GM19328 (cell line): ENCODE measurements at regions not wholly inside any gene's neighbourhood (a gene's known extent, or its start where the extent isn't known, plus 50 kb on each side); places are given as distances from the start of the nearest gene placed in this dataset.
"Not testable (repeated sequence)": the region's sequence is repeated elsewhere in the genome, so short reads cannot be mapped to it uniquely, and the experiment has no call there.

Experiments used
- ATAC-seq: cut with Tn5 transposase; IDR thresholded peaks from one replicate; pipeline ENCODE4 v1.9.1; 2021; ENCODE audit warnings: mild to moderate bottlenecking, moderate library complexity; ENCODE audit not compliant: unreplicated experiment

GRCh38 chr18:78459668-78460067 lies 520.0 kb upstream of the SALL3 start:
- no peak for ATAC-seq

DNA sequence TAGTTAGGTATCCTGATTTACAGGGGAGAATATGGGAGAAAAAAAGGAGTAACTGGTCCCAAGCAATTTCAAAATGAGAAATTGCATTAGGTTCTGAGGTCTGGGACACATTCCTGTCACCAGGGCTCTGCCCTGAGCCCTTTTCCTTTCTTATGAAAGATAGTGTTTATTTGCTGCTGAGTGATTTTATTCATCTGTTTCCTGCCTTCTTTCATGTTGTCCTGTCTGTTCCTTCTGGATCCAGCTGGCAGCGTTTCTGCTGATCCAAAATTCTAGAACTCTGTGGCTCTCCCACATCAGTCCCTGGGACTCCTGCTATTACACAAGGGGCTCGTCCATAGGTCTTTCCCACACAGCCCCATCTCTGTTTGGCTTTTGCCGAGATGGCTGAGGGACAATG lies 519.1 kb upstream of the SALL3 start:
- ATAC-seq, result no peak

- no peak for ATAC-seq
Measured at GRCh38 chr18:78473563-78473962, 506.1 kb upstream of the SALL3 start.

DNA sequence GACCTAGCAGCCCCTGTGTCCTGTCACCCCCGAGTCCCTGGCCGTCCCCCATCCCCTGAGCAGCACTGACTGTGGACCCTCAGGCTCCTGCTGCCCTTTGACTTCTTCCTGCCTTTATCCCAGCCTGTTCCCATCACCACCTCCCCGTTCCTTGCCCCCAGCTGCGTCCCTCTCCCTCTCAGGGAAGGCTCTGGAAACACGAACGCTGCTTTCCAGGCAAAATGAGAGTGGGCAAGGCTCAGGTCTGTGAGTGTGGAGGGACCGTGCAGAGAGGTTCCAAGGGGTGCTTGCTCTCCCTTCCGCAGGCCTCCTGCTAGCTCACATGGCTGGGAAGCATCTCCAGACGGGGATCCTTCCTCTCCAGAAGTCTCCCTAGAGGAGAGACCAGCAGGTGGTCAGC lies 501.8 kb upstream of the SALL3 start:
- no peak for ATAC-seq

DNA sequence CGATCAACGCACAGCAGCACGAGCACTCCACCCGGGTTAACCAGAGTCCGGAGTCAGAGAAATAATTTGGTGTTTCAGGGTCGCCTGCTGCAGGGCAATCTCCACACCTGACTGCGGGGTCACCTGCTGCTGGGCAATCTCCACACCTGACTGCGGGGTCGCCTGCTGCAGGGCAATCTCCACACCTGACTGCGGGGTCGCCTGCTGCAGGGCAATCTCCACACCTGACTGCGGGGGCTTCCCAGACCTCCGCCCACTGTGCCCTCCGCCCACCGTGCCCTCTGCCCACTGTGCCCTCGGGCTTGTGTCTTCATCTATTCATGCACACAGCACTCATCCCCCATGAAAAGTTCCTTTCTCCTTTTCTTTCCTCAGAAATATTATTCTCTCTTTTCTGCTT lies 500.2 kb upstream of the SALL3 start:
- no peak for ATAC-seq

GRCh38 chr18:78480262-78481054 lies 499.2 kb upstream of the SALL3 start:
- no peak for ATAC-seq

DNA sequence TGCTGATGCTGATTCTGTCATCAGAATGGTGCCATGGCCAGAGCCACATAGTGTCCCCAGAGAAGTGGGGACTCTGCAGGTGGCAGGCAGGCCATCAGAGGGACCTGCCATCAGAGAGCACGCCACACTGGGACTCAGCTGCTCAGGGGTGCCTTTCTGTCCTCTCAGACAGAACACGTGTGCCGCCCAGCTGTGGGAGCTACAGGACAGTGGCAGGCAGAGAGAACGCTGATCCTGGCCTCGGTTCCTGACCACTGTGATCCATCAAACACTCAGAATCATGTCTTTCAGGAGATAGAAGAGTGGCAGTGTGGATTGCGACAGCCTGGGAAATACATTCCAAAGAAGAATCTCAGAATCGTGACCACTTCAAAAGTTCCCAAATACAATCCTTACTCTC lies 497.2 kb upstream of the SALL3 start:
- ATAC-seq, result no peak

DNA sequence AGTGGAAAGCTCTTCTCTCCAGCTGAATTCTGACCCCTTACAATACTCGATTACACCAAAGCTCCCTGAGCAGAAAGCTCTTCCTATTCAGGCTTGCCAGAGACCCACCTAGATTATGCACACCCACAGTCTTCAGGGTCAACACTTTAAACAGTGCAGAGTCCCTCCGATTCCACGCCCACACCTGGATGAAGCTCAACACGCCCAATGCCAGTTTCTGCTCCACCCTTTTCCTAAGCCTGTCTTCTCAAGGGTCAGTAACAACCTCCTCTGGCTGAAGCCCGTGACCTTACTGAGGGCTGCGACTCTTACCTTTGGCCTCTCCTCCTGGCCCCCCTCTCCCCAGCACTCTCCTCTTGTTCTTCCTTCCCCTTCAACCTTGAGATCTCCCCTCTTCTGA lies 492.0 kb upstream of the SALL3 start:
- ATAC-seq, result no peak

- ATAC-seq, result no peak
Measured at GRCh38 chr18:78492064-78492812, 487.4 kb upstream of the SALL3 start.

GRCh38 chr18:78492813-78493371 lies 486.7 kb upstream of the SALL3 start:
- no peak for ATAC-seq

- not testable (repeated sequence) for ATAC-seq
Measured at GRCh38 chr18:78493490-78493889, 486.1 kb upstream of the SALL3 start.

- no peak for ATAC-seq
Measured at GRCh38 chr18:78494204-78495085, 485.2 kb upstream of the SALL3 start.

GRCh38 chr18:78495550-78495949 lies 484.1 kb upstream of the SALL3 start:
- no peak for ATAC-seq

GRCh38 chr18:78496079-78496478 lies 483.5 kb upstream of the SALL3 start:
- no peak for ATAC-seq

DNA sequence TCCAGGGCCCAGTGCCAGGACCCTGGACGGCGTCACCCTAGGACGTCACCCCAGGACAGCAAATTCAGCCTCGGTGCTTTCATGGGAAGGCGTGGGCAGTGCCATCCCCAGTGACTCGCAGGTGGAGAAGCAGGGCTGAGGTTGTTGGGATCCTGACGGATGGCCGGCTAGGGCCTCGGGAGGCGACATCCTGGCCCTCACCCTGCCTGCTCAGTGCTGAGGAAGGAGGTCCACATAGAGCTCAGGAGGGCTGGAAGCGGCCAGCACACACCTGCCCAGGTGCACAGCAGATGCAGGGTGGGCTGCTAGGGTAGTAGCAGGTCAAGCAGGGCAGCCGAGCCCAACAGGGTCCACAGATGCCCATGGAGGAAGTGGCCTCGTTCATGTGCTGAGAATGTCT lies 482.0 kb upstream of the SALL3 start:
- no peak for ATAC-seq

- no peak for ATAC-seq
Measured at GRCh38 chr18:78499586-78499985, 480.0 kb upstream of the SALL3 start.

DNA sequence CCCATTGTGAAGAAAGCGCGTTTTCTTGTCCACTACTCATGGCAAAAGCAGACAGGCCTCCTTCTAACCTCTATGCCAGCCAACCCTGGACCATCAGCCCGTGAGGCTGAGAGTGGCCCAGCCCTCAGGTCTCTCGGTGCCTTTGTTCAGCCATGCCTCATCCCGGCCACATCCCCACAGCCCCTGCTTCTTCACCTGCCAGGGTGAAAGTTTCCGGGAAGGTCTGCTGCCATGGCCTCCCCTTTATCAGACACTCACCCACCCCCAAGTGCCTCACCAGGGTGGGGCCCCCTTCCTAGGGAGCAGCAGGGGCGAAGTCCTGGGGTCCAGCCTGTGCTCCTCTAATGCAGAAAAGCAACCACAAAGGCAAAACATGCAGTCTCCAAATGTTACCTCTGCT lies 478.4 kb upstream of the SALL3 start:
- ATAC-seq, result no peak

DNA sequence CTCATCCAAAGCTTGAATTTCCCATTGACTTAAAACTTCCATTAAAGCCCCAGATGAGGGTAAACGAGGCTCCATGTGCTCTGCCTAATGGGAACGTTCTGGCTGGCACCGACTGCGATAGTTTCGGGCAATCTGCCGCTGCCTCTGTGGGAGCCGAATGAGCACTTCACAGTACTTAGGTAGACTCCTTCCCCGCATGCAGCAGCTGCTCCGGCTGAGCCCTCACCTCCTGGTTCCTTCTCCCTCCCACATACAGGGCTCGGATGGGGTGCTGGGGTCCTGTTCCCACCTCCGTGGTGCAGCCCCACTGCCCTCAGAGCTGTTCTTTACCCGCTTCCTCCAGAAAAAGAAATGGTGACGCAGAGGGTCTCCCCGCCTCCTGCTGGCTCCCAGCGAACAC lies 476.5 kb upstream of the SALL3 start:
- ATAC-seq, result no peak

GRCh38 chr18:78505851-78506461 lies 473.7 kb upstream of the SALL3 start:
- ATAC-seq, result no peak

DNA sequence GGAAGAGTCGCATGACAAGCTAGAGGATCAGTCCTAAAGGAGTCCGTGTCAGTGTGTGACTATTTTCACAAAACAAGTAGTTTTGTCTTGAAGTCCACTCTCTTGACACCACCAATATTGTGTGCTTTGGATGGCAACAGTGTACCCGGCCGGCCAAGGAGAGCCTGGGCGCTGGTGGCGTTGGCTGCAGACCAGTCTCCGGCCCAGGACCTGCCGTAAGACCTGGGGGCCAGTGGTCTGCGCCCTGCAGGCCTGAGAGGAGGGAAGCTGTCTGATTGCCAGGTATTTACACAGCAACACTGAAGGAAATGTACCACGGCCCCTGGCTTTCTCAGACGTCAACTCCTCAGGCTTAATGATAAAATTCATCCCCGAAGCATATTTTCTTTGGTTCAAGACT lies 472.4 kb upstream of the SALL3 start:
- no peak for ATAC-seq
